Testis (tissue), 2 donors: ENCODE measurements at regions not wholly inside any gene's neighbourhood (a gene's known extent, or its start where the extent isn't known, plus 50 kb on each side); places are given as distances from the start of the nearest gene placed in this dataset.

Source experiments
- DNase-seq: peaks from one replicate; pipeline ENCODE4 v3.0.0-alpha.2; 2019
- H3K27ac ChIP-seq, 2 donors: fragments of 200-600 bp; sonication (generic); one replicate each; pipeline ENCODE4 v1.5.1; 2019
- H3K27me3 ChIP-seq: fragments of 200-600 bp; sonication (generic); one replicate; pipeline ENCODE4 v1.5.1; 2019
- H3K36me3 ChIP-seq: fragments of 200-600 bp; sonication (generic); one replicate; pipeline ENCODE4 v1.5.1; 2017; ENCODE audit warnings: low read depth; ENCODE audit errors: missing control alignments
- H3K4me1 ChIP-seq: fragments of 200-600 bp; sonication (generic); one replicate; pipeline ENCODE4 v1.5.1; 2019
- H3K4me3 ChIP-seq, 2 donors: fragments of 200-600 bp; sonication (generic); one replicate each; pipeline ENCODE4 v1.5.1; 2017 to 2019
- H3K9me3 ChIP-seq: fragments of 200-600 bp; sonication (generic); one replicate; pipeline ENCODE4 v1.5.1; 2017
- POLR2A ChIP-seq: fragments of 450-650 bp; IDR thresholded peaks from one replicate; pipeline ENCODE4 v1.6.1; 2017; ENCODE audit warnings: antibody characterized with exemption, mild to moderate bottlenecking, moderate library complexity
- WGBS, 2 donors: methylation state at CpG; one replicate each; pipeline ENCODE4 v1.1.5; 2018; 5-methylcytosine and 5-hydroxymethylcytosine counted together
- intact Hi-C: fragments of 100-400 bp; cut with DNase I; formaldehyde crosslinking; loops from one replicate; pipeline ENCODE4 v1.15.1; 2023; ENCODE audit warnings: low total_unique reads
- TF ChIP-seq, protein P1 (sequence below), 3 experiments: fragments of 450-650 bp in 2 of 3; fragments of 200-600 bp in 1 of 3; sonication (generic) in 1 of 3; IDR thresholded peaks; one replicate each; pipeline ENCODE4 v1.5.1; 2016 to 2019; ENCODE audit warnings: antibody characterized with exemption in 3 of 3, mild to moderate bottlenecking in 2 of 3, moderate library complexity in 1 of 3

DNA sequence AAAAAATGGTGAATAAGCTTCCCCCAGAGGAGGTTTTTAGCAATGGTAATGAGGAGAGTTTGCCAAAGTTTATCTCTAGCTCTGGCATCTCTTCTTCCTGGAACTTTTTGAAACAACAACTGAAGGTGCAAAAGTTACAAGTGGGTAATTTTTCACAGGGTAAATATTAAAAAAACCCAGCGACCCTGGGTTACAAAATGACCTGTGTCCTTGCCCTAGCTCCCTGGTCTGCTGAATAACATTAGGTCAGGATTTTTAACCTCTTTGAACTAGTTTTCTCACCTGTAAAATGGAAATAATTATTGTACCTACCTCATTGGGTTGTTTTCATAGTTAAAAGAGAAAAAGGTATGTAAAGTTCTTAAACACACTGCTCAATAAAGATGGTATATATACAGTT, 332.4 kb upstream of the DUSP10 start:
- intact Hi-C loops, result no loop called here
- no peaks in the 10 kb centered on the region for H3K9me3 ChIP-seq
- no peaks in the 10 kb centered on the region for H3K27me3 ChIP-seq
- TF ChIP-seq, protein P1, sequence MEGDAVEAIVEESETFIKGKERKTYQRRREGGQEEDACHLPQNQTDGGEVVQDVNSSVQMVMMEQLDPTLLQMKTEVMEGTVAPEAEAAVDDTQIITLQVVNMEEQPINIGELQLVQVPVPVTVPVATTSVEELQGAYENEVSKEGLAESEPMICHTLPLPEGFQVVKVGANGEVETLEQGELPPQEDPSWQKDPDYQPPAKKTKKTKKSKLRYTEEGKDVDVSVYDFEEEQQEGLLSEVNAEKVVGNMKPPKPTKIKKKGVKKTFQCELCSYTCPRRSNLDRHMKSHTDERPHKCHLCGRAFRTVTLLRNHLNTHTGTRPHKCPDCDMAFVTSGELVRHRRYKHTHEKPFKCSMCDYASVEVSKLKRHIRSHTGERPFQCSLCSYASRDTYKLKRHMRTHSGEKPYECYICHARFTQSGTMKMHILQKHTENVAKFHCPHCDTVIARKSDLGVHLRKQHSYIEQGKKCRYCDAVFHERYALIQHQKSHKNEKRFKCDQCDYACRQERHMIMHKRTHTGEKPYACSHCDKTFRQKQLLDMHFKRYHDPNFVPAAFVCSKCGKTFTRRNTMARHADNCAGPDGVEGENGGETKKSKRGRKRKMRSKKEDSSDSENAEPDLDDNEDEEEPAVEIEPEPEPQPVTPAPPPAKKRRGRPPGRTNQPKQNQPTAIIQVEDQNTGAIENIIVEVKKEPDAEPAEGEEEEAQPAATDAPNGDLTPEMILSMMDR (IDR thresholded peaks at IDR 0.05), result no peak
- TF ChIP-seq POLR2A, result no peak
- no peak overlapping the region for H3K4me3 ChIP-seq
- 62 to 78% methylated on average over 1 of the region's 1 CpG for whole genome bisulfite sequencing, 2 donors
- DNase-seq, result no peak
- no peaks in the 10 kb centered on the region for H3K36me3 ChIP-seq
- no peak overlapping the region for H3K27ac ChIP-seq
- no peaks in the 10 kb centered on the region for H3K4me1 ChIP-seq

DNA sequence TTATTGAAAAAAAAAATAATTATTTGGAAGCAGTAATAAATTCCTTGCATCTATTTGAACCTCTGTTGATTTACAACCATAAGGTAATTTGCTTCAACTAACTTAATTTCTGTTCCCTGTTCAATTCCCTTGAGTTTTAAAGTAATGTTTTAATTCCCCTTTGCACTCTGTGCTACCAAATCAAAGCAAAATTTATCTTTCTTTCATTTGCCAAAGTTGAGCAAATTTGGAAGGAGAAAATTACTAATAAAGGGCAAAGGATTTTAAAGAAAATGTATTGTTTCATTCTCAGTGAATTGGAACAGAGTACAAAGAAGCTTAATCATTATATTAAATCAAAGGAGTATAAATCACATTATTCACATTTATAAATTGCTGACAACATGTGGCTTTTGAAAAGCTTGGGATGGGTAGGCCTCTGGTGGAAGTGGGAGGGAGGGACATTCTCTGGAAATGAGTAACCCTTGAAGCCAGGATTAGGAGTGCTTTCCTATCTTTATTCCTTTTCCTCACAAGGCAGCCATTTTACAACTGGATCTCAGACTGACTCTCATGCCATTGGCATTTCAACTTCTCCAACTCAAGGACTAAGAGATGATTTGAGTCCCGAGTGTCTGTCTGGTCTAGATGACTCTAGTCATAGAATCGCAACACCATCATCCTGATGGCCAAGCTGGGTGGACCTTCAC, 331.6 kb upstream of the DUSP10 start:
- DNase-seq, result no peak
- Histone ChIP-seq H3K9me3 (no peaks in the 10 kb centered on the region), H3K4me3 (no peak overlapping the region), H3K27ac (no peak overlapping the region), H3K4me1 (no peaks in the 10 kb centered on the region), H3K27me3 (no peaks in the 10 kb centered on the region), H3K36me3 (no peaks in the 10 kb centered on the region)
- TF ChIP-seq, protein P1 (IDR thresholded peaks at IDR 0.05), result no peak
- no peak for TF ChIP-seq POLR2A
- intact Hi-C loops, result no loop called here
- whole genome bisulfite sequencing, 2 donors, result 85 to 96% methylated on average over 2 of the region's 2 CpGs

DNA sequence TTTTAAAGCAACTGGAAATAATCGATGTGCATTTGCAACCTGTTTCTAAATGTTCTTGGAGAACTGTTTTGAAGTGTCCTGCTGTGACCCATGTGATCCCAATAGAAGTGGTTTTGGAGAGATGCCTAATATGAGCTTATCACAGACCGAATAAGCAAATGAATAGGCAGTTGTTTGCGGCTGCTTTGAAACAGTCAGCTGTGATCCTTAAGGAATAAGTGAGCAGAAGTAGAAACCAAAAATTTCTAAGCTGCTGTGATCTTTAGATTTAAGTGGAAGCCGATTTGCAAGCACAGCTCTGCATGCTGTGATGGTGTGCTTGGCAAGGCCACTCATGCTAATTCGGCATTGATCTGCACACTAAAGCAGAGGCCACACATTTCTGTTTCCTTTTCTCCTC, 329.5 kb upstream of the DUSP10 start:
- H3K4me1 ChIP-seq, result no peaks in the 10 kb centered on the region
- no peak for TF ChIP-seq POLR2A
- TF ChIP-seq, protein P1 (IDR thresholded peaks at IDR 0.05), result no peak
- 27 to 49% methylated on average over 5 of the region's 5 CpGs for WGBS, 2 donors
- intact Hi-C loops, result no loop called here
- no peak overlapping the region for H3K27ac ChIP-seq
- peak; percentile 18 for DNase-seq
- H3K36me3 ChIP-seq, result no peaks in the 10 kb centered on the region
- no peaks in the 10 kb centered on the region for H3K9me3 ChIP-seq
- H3K27me3 ChIP-seq, result no peaks in the 10 kb centered on the region
- no peak overlapping the region for H3K4me3 ChIP-seq

DNA sequence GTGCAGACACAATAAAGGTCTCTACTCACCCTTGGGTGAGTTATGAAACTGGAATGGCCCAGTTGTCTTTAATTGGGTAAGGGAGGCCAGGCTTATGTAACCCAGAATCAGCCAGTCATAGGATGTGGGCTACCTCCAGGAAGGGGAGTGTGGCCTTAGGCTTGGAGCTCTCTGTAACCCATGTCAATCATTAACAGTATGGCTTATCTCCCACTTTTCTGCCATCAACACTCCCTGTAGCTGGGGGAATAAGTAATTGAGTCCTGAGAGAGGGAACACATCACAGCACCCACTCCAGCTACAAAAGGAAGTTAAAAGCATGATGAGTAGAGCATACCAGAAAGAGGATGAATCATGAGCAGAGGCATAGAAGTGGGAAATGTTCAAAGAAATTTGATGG, 327.0 kb upstream of the DUSP10 start:
- Histone ChIP-seq H3K4me3 (no peak overlapping the region), H3K27me3 (no peaks in the 10 kb centered on the region), H3K36me3 (no peaks in the 10 kb centered on the region), H3K9me3 (no peaks in the 10 kb centered on the region), H3K27ac (no peak overlapping the region), H3K4me1 (no peaks in the 10 kb centered on the region)
- TF ChIP-seq POLR2A, result no peak
- TF ChIP-seq, protein P1 (IDR thresholded peaks at IDR 0.05), result no peak
- DNase-seq, result no peak
- intact Hi-C loops, result no loop called here

DNA sequence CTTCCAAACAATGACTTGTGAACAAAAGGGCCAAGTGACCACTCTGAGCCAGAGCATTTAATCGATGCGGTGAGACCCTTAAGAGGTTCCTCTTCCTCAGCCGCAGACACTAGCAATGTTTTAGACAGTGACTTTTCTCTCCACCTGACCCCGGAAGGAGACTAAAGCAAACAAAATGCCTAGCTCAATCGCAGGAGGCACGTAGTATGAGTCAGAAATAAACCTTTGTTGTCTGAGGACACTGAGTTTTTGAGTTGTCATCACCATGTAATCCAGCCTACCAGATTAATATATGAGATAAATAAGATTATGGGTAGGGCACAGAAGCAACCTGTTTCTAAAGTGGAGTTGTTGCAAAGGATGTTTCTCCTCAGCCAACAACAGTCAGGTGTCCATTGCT, 326.2 kb upstream of the DUSP10 start:
- H3K27ac ChIP-seq, result no peak overlapping the region
- no peak overlapping the region for H3K4me3 ChIP-seq
- 92 to 93% methylated on average over 6 of the region's 6 CpGs for WGBS, 2 donors
- no peaks in the 10 kb centered on the region for H3K27me3 ChIP-seq
- no peaks in the 10 kb centered on the region for H3K4me1 ChIP-seq
- TF ChIP-seq, protein P1 (IDR thresholded peaks at IDR 0.05), result no peak
- TF ChIP-seq POLR2A, result no peak
- H3K36me3 ChIP-seq, result no peaks in the 10 kb centered on the region
- intact Hi-C loops, result no loop called here
- no peak for DNase-seq
- H3K9me3 ChIP-seq, result no peaks in the 10 kb centered on the region
